GM18505 (cell line): ENCODE measurements at regions not wholly inside any gene's neighbourhood (a gene's known extent, or its start where the extent isn't known, plus 50 kb on each side); places are given as distances from the start of the nearest gene placed in this dataset.

Experiments
- ATAC-seq: cut with Tn5 transposase; IDR thresholded peaks from one replicate; pipeline ENCODE4 v1.9.1; 2021; ENCODE audit not compliant: unreplicated experiment
- POLR2A ChIP-seq: IDR thresholded peaks from 4 replicates; pipeline ENCODE4 v1.6.1; 2011; ENCODE audit warnings: borderline replicate concordance; ENCODE audit not compliant: insufficient read depth, insufficient read length; ENCODE audit errors: extremely low read depth

- TF ChIP-seq POLR2A = no peak
Measured at GRCh38 chr13:33756929-33757328, 61.0 kb upstream of the RFC3 start.

GRCh38 chr13:33757713-33758112 is 60.2 kb upstream of the RFC3 start:
- no peak for TF ChIP-seq POLR2A
- peak; percentile 68 for ATAC-seq

More at GRCh38 chr13:33756929-33757328, 61.0 kb upstream of the RFC3 start:
- ATAC-seq = no peak

GRCh38 chr13:33758113-33758512 is 59.8 kb upstream of the RFC3 start:
- peak; percentile 73 for ATAC-seq
- no peak for TF ChIP-seq POLR2A

- ATAC-seq = no peak
- TF ChIP-seq POLR2A = no peak
Measured at GRCh38 chr13:33761740-33762139, 56.2 kb upstream of the RFC3 start.

- ATAC-seq = no peak
- TF ChIP-seq POLR2A = no peak
Measured at GRCh38 chr13:33763021-33763420, 54.9 kb upstream of the RFC3 start.

GRCh38 chr13:33764716-33765115 is 53.2 kb upstream of the RFC3 start:
- no peak for ATAC-seq
- TF ChIP-seq POLR2A = no peak

GRCh38 chr13:33766329-33767123 is 51.4 kb upstream of the RFC3 start:
- no peak for TF ChIP-seq POLR2A

GRCh38 chr13:33767140-33767539 is 50.8 kb upstream of the RFC3 start:
- no peak for ATAC-seq
- TF ChIP-seq POLR2A = no peak

More at GRCh38 chr13:33766329-33767123, 51.4 kb upstream of the RFC3 start:
- ATAC-seq = no peak
